ENCODE measurements at regions not wholly inside any gene's neighbourhood (a gene's known extent, or its start where the extent isn't known, plus 50 kb on each side); places are given as distances from the start of the nearest gene placed in this dataset.

GRCh38 chr10:88136712-88137111 is 273.3 kb downstream of the PTEN start:
- no peak for DNase-seq

- DNase-seq: no peak
Measured at GRCh38 chr10:88138319-88138848, 275.0 kb downstream of the PTEN start.

GRCh38 chr10:88147000-88147798 is 283.8 kb downstream of the PTEN start:
- DNase-seq: no peak

- DNase-seq: no peak
Measured at GRCh38 chr10:88149906-88150305, 286.5 kb downstream of the PTEN start.

GRCh38 chr10:88150339-88150738 is 286.9 kb downstream of the PTEN start:
- no peak for DNase-seq

- peak; percentile 54 to 58 for DNase-seq
Measured at GRCh38 chr10:88152728-88153133, 289.3 kb downstream of the PTEN start.

GRCh38 chr10:88154596-88155250 is 291.3 kb downstream of the PTEN start:
- DNase-seq: no peak

- DNase-seq: no peak
Measured at GRCh38 chr10:88156341-88156740, 292.9 kb downstream of the PTEN start.

- DNase-seq: no peak
Measured at GRCh38 chr10:88157981-88158465, 294.6 kb downstream of the PTEN start.

GRCh38 chr10:88158526-88159122 is 295.2 kb downstream of the PTEN start:
- DNase-seq: no peak

- no peak for DNase-seq
Measured at GRCh38 chr10:88159127-88159829, 295.9 kb downstream of the PTEN start.

- DNase-seq: no peak
Measured at GRCh38 chr10:88161070-88161469, 297.6 kb downstream of the PTEN start.

- DNase-seq: no peak
Measured at GRCh38 chr10:88161756-88162155, 298.3 kb downstream of the PTEN start.

GRCh38 chr10:88162852-88163251 is 299.4 kb downstream of the PTEN start:
- no peak for DNase-seq

- no peak for DNase-seq
Measured at GRCh38 chr10:88163572-88163971, 300.1 kb downstream of the PTEN start.

- no peak for DNase-seq
Measured at GRCh38 chr10:88164471-88164870, 301.0 kb downstream of the PTEN start.

GRCh38 chr10:88165849-88166271 is 302.4 kb downstream of the PTEN start:
- DNase-seq: no peak

GRCh38 chr10:88168171-88169036 is 305.0 kb downstream of the PTEN start:
- no peak for DNase-seq

GRCh38 chr10:88169037-88169319 is 305.6 kb downstream of the PTEN start:
- DNase-seq: no peak

GRCh38 chr10:88170628-88171027 is 307.2 kb downstream of the PTEN start:
- no peak for DNase-seq

GRCh38 chr10:88172159-88172558 is 308.7 kb downstream of the PTEN start:
- no peak for DNase-seq

- no peak for DNase-seq
Measured at GRCh38 chr10:88174391-88174790, 311.0 kb downstream of the PTEN start.
